ENCODE measurements at regions not wholly inside any gene's neighbourhood (a gene's known extent, or its start where the extent isn't known, plus 50 kb on each side); places are given as distances from the start of the nearest gene placed in this dataset.

DNA sequence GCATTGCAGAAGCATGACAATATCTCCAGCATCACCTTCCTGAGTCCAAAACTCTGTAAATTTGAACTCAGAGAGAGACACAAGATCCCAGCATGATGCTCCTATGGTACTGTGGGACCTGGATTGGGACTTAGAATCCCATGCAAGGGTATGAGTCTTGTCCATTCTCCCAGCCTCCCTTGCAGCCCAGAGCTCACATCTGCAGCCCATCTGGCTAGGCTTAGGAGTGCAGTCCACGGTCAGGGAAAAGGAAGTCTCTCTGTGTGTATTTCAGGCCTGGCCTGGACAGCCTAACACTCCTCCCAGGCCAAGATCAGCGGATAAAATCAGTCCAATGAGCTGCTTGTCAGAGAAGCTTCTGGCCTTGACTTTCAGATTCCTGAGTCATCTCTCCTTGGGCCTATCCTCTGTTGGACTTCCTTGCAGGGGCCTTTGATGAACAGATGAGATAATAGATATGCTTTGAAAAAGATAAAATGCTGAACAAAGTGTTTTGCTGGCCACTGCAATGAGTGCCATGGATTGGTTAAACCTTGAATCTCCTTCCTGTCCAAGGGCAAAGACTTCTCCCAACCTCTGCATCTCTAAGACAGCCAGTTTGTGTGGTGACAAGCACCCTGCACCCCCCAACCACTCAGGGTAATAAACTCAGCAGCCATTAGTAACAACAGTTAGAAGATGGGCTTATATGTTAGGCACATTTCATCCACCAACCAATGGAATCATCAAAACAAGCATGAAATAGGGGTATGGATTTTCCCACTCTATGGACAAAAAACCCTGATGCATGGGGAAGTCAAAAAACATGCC lies 412.8 kb upstream of the TBX3 start:
- Mint-ChIP-seq H3K27ac (no peak overlapping the region), H3K9me3 (peaks cover 0 to 11% (median 5%) of the 10 kb centered on the region in 7 donors), H3K27me3 (ENCODE audit: low read depth in 3 of 3) (peaks cover 0 to 4% (median 0%) of the 10 kb centered on the region in 3 donors), H3K36me3 (no peaks in the 10 kb centered on the region), H3K4me1 (no peaks in the 10 kb centered on the region), H3K4me3 (no peak overlapping the region)
- no peak overlapping the region for H2AFZ ChIP-seq (ENCODE audit: insufficient read depth, low read depth, low read length, poor library complexity, severe bottlenecking)
- DNase-seq, result no peak
- no peaks in the 10 kb centered on the region for H3K36me3 ChIP-seq (replicated peaks in 1 of 2; ENCODE audit: control insufficient read depth in 1 of 2, insufficient read depth in 2 of 2, low read length in 2 of 2)
- H3K27ac ChIP-seq (ENCODE audit: low read depth in 1 of 2, low read length in 2 of 2), result no peak overlapping the region
- intact Hi-C loops (cut with micrococcal nuclease), result no loop called here
- H3K9me3 ChIP-seq (replicated peaks in 1 of 2; ENCODE audit: control insufficient read depth in 1 of 2, insufficient read depth in 1 of 2, low read length in 2 of 2), result peaks cover 0 to 2% of the 10 kb centered on the region in 2 donors
- no peaks in the 10 kb centered on the region for H3K79me2 ChIP-seq (ENCODE audit: insufficient read depth, low read length)
- no peaks in the 10 kb centered on the region for H3K27me3 ChIP-seq (ENCODE audit: control insufficient read depth in 2 of 2, insufficient read depth in 2 of 2, low read length in 2 of 2)
- no peak overlapping the region for H3K4me2 ChIP-seq (replicated peaks; ENCODE audit: extremely low read depth, low read length, poor library complexity, severe bottlenecking)
- H3K4me3 ChIP-seq (replicated peaks in 1 of 3; ENCODE audit: low read depth in 2 of 3, low read length in 3 of 3), result no peak overlapping the region
- no peaks in the 10 kb centered on the region for H3K4me1 ChIP-seq (ENCODE audit: control insufficient read depth in 1 of 2, insufficient read depth in 2 of 2, low read length in 2 of 2)
- no peak overlapping the region for H3K9ac ChIP-seq (ENCODE audit: insufficient read depth, low read length, poor library complexity, severe bottlenecking)
- TF ChIP-seq, protein P1, sequence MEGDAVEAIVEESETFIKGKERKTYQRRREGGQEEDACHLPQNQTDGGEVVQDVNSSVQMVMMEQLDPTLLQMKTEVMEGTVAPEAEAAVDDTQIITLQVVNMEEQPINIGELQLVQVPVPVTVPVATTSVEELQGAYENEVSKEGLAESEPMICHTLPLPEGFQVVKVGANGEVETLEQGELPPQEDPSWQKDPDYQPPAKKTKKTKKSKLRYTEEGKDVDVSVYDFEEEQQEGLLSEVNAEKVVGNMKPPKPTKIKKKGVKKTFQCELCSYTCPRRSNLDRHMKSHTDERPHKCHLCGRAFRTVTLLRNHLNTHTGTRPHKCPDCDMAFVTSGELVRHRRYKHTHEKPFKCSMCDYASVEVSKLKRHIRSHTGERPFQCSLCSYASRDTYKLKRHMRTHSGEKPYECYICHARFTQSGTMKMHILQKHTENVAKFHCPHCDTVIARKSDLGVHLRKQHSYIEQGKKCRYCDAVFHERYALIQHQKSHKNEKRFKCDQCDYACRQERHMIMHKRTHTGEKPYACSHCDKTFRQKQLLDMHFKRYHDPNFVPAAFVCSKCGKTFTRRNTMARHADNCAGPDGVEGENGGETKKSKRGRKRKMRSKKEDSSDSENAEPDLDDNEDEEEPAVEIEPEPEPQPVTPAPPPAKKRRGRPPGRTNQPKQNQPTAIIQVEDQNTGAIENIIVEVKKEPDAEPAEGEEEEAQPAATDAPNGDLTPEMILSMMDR (IDR thresholded peaks at IDR 0.05), result no peak
- WGBS (ENCODE audit: insufficient coverage), result 100% methylated on average over 1 of the region's 2 CpGs
- no peaks in the 10 kb centered on the region for H4K20me1 ChIP-seq (ENCODE audit: insufficient read depth, low read length)

DNA sequence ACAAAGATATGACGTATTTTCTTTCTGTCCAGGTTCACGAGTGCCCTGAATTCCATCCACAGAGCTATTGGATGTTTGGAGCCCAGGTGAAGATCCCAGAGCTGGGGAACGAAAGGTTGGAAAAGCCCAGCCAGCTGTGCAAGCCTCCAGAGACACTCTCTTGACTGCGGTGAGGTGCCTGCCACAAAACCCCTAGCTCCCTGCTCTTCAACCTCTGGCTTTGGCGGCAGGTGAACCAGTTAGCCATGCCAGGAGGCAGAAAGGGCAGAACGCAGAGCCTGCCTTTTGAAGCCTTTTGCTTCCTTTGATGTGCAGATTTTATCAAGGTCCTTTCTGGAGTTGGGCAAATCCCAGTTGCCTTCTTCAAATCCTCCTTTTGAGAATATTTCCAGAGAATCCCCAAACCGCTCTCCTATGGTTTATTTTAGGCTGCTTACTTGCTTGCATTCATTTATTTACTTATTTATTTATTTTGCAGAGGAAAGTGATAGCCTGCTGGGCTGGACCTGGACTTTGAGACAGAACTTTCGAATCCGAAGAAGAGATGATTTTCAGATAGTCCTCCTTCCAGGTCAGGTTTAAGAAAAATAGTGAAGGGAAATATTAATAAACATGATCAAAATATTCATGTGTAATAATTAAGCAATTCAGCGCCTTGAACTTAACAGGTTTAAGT lies 411.2 kb upstream of the TBX3 start:
- no peaks in the 10 kb centered on the region for H3K79me2 ChIP-seq (ENCODE audit: insufficient read depth, low read length)
- intact Hi-C loops (cut with micrococcal nuclease), result no loop called here
- no peak overlapping the region for H3K27ac Mint-ChIP-seq
- H3K27ac ChIP-seq (ENCODE audit: low read depth in 1 of 2, low read length in 2 of 2), result no peak overlapping the region
- no peak overlapping the region for H3K4me2 ChIP-seq (replicated peaks; ENCODE audit: extremely low read depth, low read length, poor library complexity, severe bottlenecking)
- H3K9ac ChIP-seq (ENCODE audit: insufficient read depth, low read length, poor library complexity, severe bottlenecking), result no peak overlapping the region
- no peak overlapping the region for H3K4me3 Mint-ChIP-seq
- H3K27me3 ChIP-seq (ENCODE audit: control insufficient read depth in 2 of 2, insufficient read depth in 2 of 2, low read length in 2 of 2), result no peaks in the 10 kb centered on the region
- H4K20me1 ChIP-seq (ENCODE audit: insufficient read depth, low read length), result no peaks in the 10 kb centered on the region
- H2AFZ ChIP-seq (ENCODE audit: insufficient read depth, low read depth, low read length, poor library complexity, severe bottlenecking), result no peak overlapping the region
- H3K9me3 ChIP-seq (replicated peaks in 1 of 2; ENCODE audit: control insufficient read depth in 1 of 2, insufficient read depth in 1 of 2, low read length in 2 of 2), result peaks cover 0 to 2% of the 10 kb centered on the region in 2 donors
- peaks cover 0 to 4% (median 1%) of the 10 kb centered on the region in 3 donors for H3K27me3 Mint-ChIP-seq (ENCODE audit: low read depth in 3 of 3)
- H3K36me3 ChIP-seq (replicated peaks in 1 of 2; ENCODE audit: control insufficient read depth in 1 of 2, insufficient read depth in 2 of 2, low read length in 2 of 2), result no peaks in the 10 kb centered on the region
- no peaks in the 10 kb centered on the region for H3K4me1 Mint-ChIP-seq
- H3K4me3 ChIP-seq (replicated peaks in 1 of 3; ENCODE audit: low read depth in 2 of 3, low read length in 3 of 3), result no peak overlapping the region
- no peaks in the 10 kb centered on the region for H3K36me3 Mint-ChIP-seq
- no peaks in the 10 kb centered on the region for H3K4me1 ChIP-seq (ENCODE audit: control insufficient read depth in 1 of 2, insufficient read depth in 2 of 2, low read length in 2 of 2)
- TF ChIP-seq, protein P1 (IDR thresholded peaks at IDR 0.05), result no peak
- 71% methylated on average over 5 of the region's 10 CpGs for WGBS (ENCODE audit: insufficient coverage)
- DNase-seq, result no peak
- H3K9me3 Mint-ChIP-seq, result peaks cover 2 to 12% (median 5%) of the 10 kb centered on the region in 7 donors
